Adrenal gland (tissue), 5 donors: ENCODE measurements at regions not wholly inside any gene's neighbourhood (a gene's known extent, or its start where the extent isn't known, plus 50 kb on each side); places are given as distances from the start of the nearest gene placed in this dataset.
"Not testable (repeated sequence)": the region's sequence is repeated elsewhere in the genome, so short reads cannot be mapped to it uniquely, and the experiment has no call there.

Experiments
- POLR2A ChIP-seq, 2 donors: fragments of 450-650 bp; IDR thresholded peaks; one replicate each; pipeline ENCODE4 v1.6.1; 2017; ENCODE audit warnings: antibody characterized with exemption in 2 of 2, mild to moderate bottlenecking in 2 of 2, moderate library complexity in 1 of 2
- TF ChIP-seq, protein P1 (sequence below), 6 experiments: fragments of 450-650 bp in 4 of 6; fragments of 200-600 bp in 2 of 6; sonication (generic) in 1 of 6; IDR thresholded peaks; 1 replicate in 5 of 6; 2 replicates in 1 of 6; pipeline versions ENCODE4 v1.5.1 to v1.8.0; 2016 to 2021; ENCODE audit warnings: antibody characterized with exemption in 6 of 6, mild to moderate bottlenecking in 2 of 6, moderate library complexity in 1 of 6
- donor health status: DM: no; HTN: no; CAD: no.

- TF ChIP-seq, protein P1, sequence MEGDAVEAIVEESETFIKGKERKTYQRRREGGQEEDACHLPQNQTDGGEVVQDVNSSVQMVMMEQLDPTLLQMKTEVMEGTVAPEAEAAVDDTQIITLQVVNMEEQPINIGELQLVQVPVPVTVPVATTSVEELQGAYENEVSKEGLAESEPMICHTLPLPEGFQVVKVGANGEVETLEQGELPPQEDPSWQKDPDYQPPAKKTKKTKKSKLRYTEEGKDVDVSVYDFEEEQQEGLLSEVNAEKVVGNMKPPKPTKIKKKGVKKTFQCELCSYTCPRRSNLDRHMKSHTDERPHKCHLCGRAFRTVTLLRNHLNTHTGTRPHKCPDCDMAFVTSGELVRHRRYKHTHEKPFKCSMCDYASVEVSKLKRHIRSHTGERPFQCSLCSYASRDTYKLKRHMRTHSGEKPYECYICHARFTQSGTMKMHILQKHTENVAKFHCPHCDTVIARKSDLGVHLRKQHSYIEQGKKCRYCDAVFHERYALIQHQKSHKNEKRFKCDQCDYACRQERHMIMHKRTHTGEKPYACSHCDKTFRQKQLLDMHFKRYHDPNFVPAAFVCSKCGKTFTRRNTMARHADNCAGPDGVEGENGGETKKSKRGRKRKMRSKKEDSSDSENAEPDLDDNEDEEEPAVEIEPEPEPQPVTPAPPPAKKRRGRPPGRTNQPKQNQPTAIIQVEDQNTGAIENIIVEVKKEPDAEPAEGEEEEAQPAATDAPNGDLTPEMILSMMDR (IDR thresholded peaks at IDR 0.05), result not testable (repeated sequence)
- not testable (repeated sequence) for TF ChIP-seq POLR2A (IDR thresholded peaks at IDR 0.05)
Observed at GRCh38 chr22:16105121-16105520, 415.3 kb downstream of the POTEH start.
